CD4-positive, alpha-beta T cell (primary cell): ENCODE measurements at regions not wholly inside any gene's neighbourhood (a gene's known extent, or its start where the extent isn't known, plus 50 kb on each side); places are given as distances from the start of the nearest gene placed in this dataset.

Source experiments
- ATAC-seq: fragments of 200-7000 bp; cut with Tn5 transposase; one replicate; pipeline ENCODE4 v1.10.0; 2022; ENCODE audit warnings: mild to moderate bottlenecking; ENCODE audit not compliant: poor library complexity
- CTCF ChIA-PET: fragments of 350-600 bp; sonication (Branson Sonifier 250); formaldehyde crosslinking; loops from one replicate; lab custom pipeline; 2021; ENCODE audit warnings: antibody characterized with exemption, inconsistent platforms; lab: Charles Lee
- POLR2A ChIA-PET: fragments of 350-600 bp; sonication (Branson Sonifier 250); formaldehyde crosslinking; loops from one replicate; lab custom pipeline; 2021; ENCODE audit warnings: antibody characterized with exemption, inconsistent platforms; lab: Charles Lee
- DNase-seq, 14 experiments: peaks; one replicate each; pipeline ENCODE4 v3.0.0-alpha.2; 2013 to 2020; ENCODE audit warnings: mixed read lengths in 2 of 14
- H3K27ac ChIP-seq, 2 donors: one replicate each; pipeline versions ENCODE4 v1.5.1 to v1.7.0; 2013; ENCODE audit warnings: low read length in 2 of 2, low read depth in 1 of 2, mild to moderate bottlenecking in 1 of 2
- H3K27me3 ChIP-seq, 2 experiments: 1 replicate in 1 of 2; 2 replicates in 1 of 2; pipeline versions ENCODE4 v1.6.1 to v1.7.0; 2013; ENCODE audit warnings: low read length in 2 of 2, control low read depth in 1 of 2, mild to moderate bottlenecking in 1 of 2, moderate library complexity in 1 of 2; ENCODE audit not compliant: insufficient read depth in 2 of 2, control insufficient read depth in 1 of 2
- H3K36me3 ChIP-seq: one replicate; pipeline ENCODE4 v1.6.1; 2013; ENCODE audit warnings: low read length, control low read depth; ENCODE audit not compliant: insufficient read depth
- H3K4me1 ChIP-seq: one replicate; pipeline ENCODE4 v1.6.1; 2013; ENCODE audit warnings: low read length, control low read depth; ENCODE audit not compliant: insufficient read depth
- H3K4me3 ChIP-seq: one replicate; pipeline ENCODE4 v1.5.1; 2013; ENCODE audit warnings: mild to moderate bottlenecking, low read length, moderate library complexity
- H3K9me3 ChIP-seq, 2 experiments: 1 replicate in 1 of 2; 2 replicates in 1 of 2; pipeline versions ENCODE4 v1.6.1 to v1.7.0; 2013; ENCODE audit warnings: low read length in 2 of 2, mild to moderate bottlenecking in 2 of 2, control low read depth in 1 of 2, moderate library complexity in 1 of 2; ENCODE audit not compliant: control insufficient read depth in 1 of 2, insufficient read depth in 1 of 2
- H3K27ac Mint-ChIP-seq: one replicate; pipeline ENCODE4 v1.8.0; 2020; ENCODE audit warnings: mixed read lengths
- H3K27me3 Mint-ChIP-seq: one replicate; pipeline ENCODE4 v1.8.0; 2021; ENCODE audit warnings: mixed read lengths
- H3K36me3 Mint-ChIP-seq: one replicate; pipeline ENCODE4 v1.8.0; 2021; ENCODE audit warnings: low read depth, mixed read lengths
- H3K4me1 Mint-ChIP-seq: one replicate; pipeline ENCODE4 v1.8.0; 2021; ENCODE audit warnings: low read depth, mixed read lengths
- H3K4me3 Mint-ChIP-seq: one replicate; pipeline ENCODE4 v1.8.0; 2020; ENCODE audit warnings: mild to moderate bottlenecking, mixed read lengths
- H3K9me3 Mint-ChIP-seq: one replicate; pipeline ENCODE4 v1.8.0; 2020; ENCODE audit warnings: mixed read lengths
- CTCF ChIP-seq: fragments of 200-600 bp; IDR thresholded peaks from one replicate; pipeline ENCODE4 v1.8.0; 2022; ENCODE audit warnings: antibody characterized with exemption, mild to moderate bottlenecking
- intact Hi-C, 2 experiments: fragments of 100-400 bp; cut with DNase I in 1 of 2; cut with micrococcal nuclease in 1 of 2; formaldehyde crosslinking; loops; one replicate each; pipeline versions ENCODE4 v1.15.1 to v1.9.0; 2023 to 2025; cut with DNase I, micrococcal nuclease

- DNase-seq (no peak), ATAC-seq (no peak)
- intact Hi-C loops: no loop called here
- no peak overlapping the region for H3K27ac ChIP-seq
- H3K27me3 ChIP-seq: no peaks in the 10 kb centered on the region
- POLR2A ChIA-PET: no interaction called here
- H3K27ac Mint-ChIP-seq: no peak overlapping the region
- H3K4me1 Mint-ChIP-seq: no peaks in the 10 kb centered on the region
- no peaks in the 10 kb centered on the region for H3K36me3 ChIP-seq
- H3K36me3 Mint-ChIP-seq: no peaks in the 10 kb centered on the region
- H3K27me3 Mint-ChIP-seq: no peaks in the 10 kb centered on the region
- CTCF ChIA-PET: no interaction called here
- no peaks in the 10 kb centered on the region for H3K9me3 Mint-ChIP-seq
- H3K4me3 ChIP-seq: no peak overlapping the region
- H3K9me3 ChIP-seq: no peaks in the 10 kb centered on the region
- TF ChIP-seq CTCF: no peak
- no peak overlapping the region for H3K4me3 Mint-ChIP-seq
- no peaks in the 10 kb centered on the region for H3K4me1 ChIP-seq
These were observed 297.1 kb upstream of the DAB1 start for GRCh38 chr1:57721001-57721400.

- ChIA-PET POLR2A (no interaction called here), CTCF (no interaction called here)
- no peak for TF ChIP-seq CTCF
- no peak overlapping the region for H3K27ac Mint-ChIP-seq
- ATAC-seq (no peak), DNase-seq (no peak)
- H3K36me3 Mint-ChIP-seq: no peaks in the 10 kb centered on the region
- Histone ChIP-seq H3K27ac (no peak overlapping the region), H3K9me3 (no peaks in the 10 kb centered on the region), H3K4me3 (no peak overlapping the region), H3K4me1 (no peaks in the 10 kb centered on the region), H3K27me3 (no peaks in the 10 kb centered on the region), H3K36me3 (no peaks in the 10 kb centered on the region)
- H3K27me3 Mint-ChIP-seq: no peaks in the 10 kb centered on the region
- no peaks in the 10 kb centered on the region for H3K9me3 Mint-ChIP-seq
- H3K4me1 Mint-ChIP-seq: no peaks in the 10 kb centered on the region
- H3K4me3 Mint-ChIP-seq: no peak overlapping the region
- intact Hi-C loops: no loop called here
These were observed 295.4 kb upstream of the DAB1 start for GRCh38 chr1:57719274-57719673.

- H3K4me1 Mint-ChIP-seq: no peaks in the 10 kb centered on the region
- ChIA-PET POLR2A (interaction anchor here (0.7 kb wide), 1 partner anchor 436 kb away, joined by 4 read pairs; no protein-coding TSS in a partner anchor), CTCF (no interaction called here)
- H3K4me3 Mint-ChIP-seq: no peak overlapping the region
- DNase-seq (no peak), ATAC-seq (no peak)
- TF ChIP-seq CTCF: no peak
- Histone ChIP-seq H3K4me1 (no peaks in the 10 kb centered on the region), H3K27ac (no peak overlapping the region), H3K9me3 (no peaks in the 10 kb centered on the region), H3K36me3 (no peaks in the 10 kb centered on the region), H3K27me3 (no peaks in the 10 kb centered on the region), H3K4me3 (no peak overlapping the region)
- H3K36me3 Mint-ChIP-seq: no peaks in the 10 kb centered on the region
- intact Hi-C loops: no loop called here
- no peak overlapping the region for H3K27ac Mint-ChIP-seq
- H3K27me3 Mint-ChIP-seq: no peaks in the 10 kb centered on the region
- no peaks in the 10 kb centered on the region for H3K9me3 Mint-ChIP-seq
These were observed 289.6 kb upstream of the DAB1 start for GRCh38 chr1:57713501-57713900.
